CD4-positive, alpha-beta T cell (primary cell): ENCODE measurements at regions not wholly inside any gene's neighbourhood (a gene's known extent, or its start where the extent isn't known, plus 50 kb on each side); places are given as distances from the start of the nearest gene placed in this dataset.

Experiments used
- ATAC-seq: fragments of 200-7000 bp; cut with Tn5 transposase; one replicate; pipeline ENCODE4 v1.10.0; 2022; ENCODE audit warnings: mild to moderate bottlenecking; ENCODE audit not compliant: poor library complexity
- CTCF ChIA-PET: fragments of 350-600 bp; sonication (Branson Sonifier 250); formaldehyde crosslinking; loops from one replicate; lab custom pipeline; 2021; ENCODE audit warnings: antibody characterized with exemption, inconsistent platforms; lab: Charles Lee
- POLR2A ChIA-PET: fragments of 350-600 bp; sonication (Branson Sonifier 250); formaldehyde crosslinking; loops from one replicate; lab custom pipeline; 2021; ENCODE audit warnings: antibody characterized with exemption, inconsistent platforms; lab: Charles Lee
- DNase-seq, 14 experiments: peaks; one replicate each; pipeline ENCODE4 v3.0.0-alpha.2; 2013 to 2020; ENCODE audit warnings: mixed read lengths in 2 of 14
- H3K27ac ChIP-seq, 2 donors: one replicate each; pipeline versions ENCODE4 v1.5.1 to v1.7.0; 2013; ENCODE audit warnings: low read length in 2 of 2, low read depth in 1 of 2, mild to moderate bottlenecking in 1 of 2
- H3K27me3 ChIP-seq, 2 experiments: 1 replicate in 1 of 2; 2 replicates in 1 of 2; pipeline versions ENCODE4 v1.6.1 to v1.7.0; 2013; ENCODE audit warnings: low read length in 2 of 2, control low read depth in 1 of 2, mild to moderate bottlenecking in 1 of 2, moderate library complexity in 1 of 2; ENCODE audit not compliant: insufficient read depth in 2 of 2, control insufficient read depth in 1 of 2
- H3K36me3 ChIP-seq: one replicate; pipeline ENCODE4 v1.6.1; 2013; ENCODE audit warnings: low read length, control low read depth; ENCODE audit not compliant: insufficient read depth
- H3K4me1 ChIP-seq: one replicate; pipeline ENCODE4 v1.6.1; 2013; ENCODE audit warnings: low read length, control low read depth; ENCODE audit not compliant: insufficient read depth
- H3K4me3 ChIP-seq: one replicate; pipeline ENCODE4 v1.5.1; 2013; ENCODE audit warnings: mild to moderate bottlenecking, low read length, moderate library complexity
- H3K9me3 ChIP-seq, 2 experiments: 1 replicate in 1 of 2; 2 replicates in 1 of 2; pipeline versions ENCODE4 v1.6.1 to v1.7.0; 2013; ENCODE audit warnings: low read length in 2 of 2, mild to moderate bottlenecking in 2 of 2, control low read depth in 1 of 2, moderate library complexity in 1 of 2; ENCODE audit not compliant: control insufficient read depth in 1 of 2, insufficient read depth in 1 of 2
- H3K27ac Mint-ChIP-seq: one replicate; pipeline ENCODE4 v1.8.0; 2020; ENCODE audit warnings: mixed read lengths
- H3K27me3 Mint-ChIP-seq: one replicate; pipeline ENCODE4 v1.8.0; 2021; ENCODE audit warnings: mixed read lengths
- H3K36me3 Mint-ChIP-seq: one replicate; pipeline ENCODE4 v1.8.0; 2021; ENCODE audit warnings: low read depth, mixed read lengths
- H3K4me1 Mint-ChIP-seq: one replicate; pipeline ENCODE4 v1.8.0; 2021; ENCODE audit warnings: low read depth, mixed read lengths
- H3K4me3 Mint-ChIP-seq: one replicate; pipeline ENCODE4 v1.8.0; 2020; ENCODE audit warnings: mild to moderate bottlenecking, mixed read lengths
- H3K9me3 Mint-ChIP-seq: one replicate; pipeline ENCODE4 v1.8.0; 2020; ENCODE audit warnings: mixed read lengths
- intact Hi-C, 2 experiments: fragments of 100-400 bp; cut with DNase I in 1 of 2; cut with micrococcal nuclease in 1 of 2; formaldehyde crosslinking; loops; one replicate each; pipeline versions ENCODE4 v1.15.1 to v1.9.0; 2023 to 2025; cut with DNase I, micrococcal nuclease
- TF ChIP-seq, protein P1 (sequence below): fragments of 200-600 bp; IDR thresholded peaks from one replicate; pipeline ENCODE4 v1.8.0; 2022; ENCODE audit warnings: antibody characterized with exemption, mild to moderate bottlenecking

DNA sequence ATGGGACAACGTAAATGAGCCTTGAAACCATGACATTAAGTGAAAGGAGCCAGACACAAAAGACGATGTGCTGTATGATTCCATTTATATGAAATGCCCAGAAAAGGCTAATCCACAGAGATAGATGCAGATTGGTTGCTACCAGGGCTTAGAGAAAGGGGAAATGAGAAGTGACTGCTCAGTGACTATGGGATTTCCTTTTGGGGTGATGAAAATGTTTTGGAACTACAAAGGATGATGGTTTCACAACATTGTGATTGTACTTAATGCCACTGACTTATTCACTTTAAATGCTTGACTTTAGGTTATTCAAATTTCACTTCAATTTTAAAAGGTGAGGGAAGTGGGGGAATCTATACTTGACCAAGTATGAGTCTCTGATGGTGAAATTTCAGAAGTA is 414.3 kb downstream of the SETD4 start:
- CTCF ChIA-PET = no interaction called here
- Histone ChIP-seq H3K4me3 (no peak overlapping the region), H3K27ac (no peak overlapping the region), H3K9me3 (no peaks in the 10 kb centered on the region), H3K36me3 (no peaks in the 10 kb centered on the region), H3K4me1 (no peaks in the 10 kb centered on the region), H3K27me3 (no peaks in the 10 kb centered on the region)
- DNase-seq (no peak), ATAC-seq (no peak)
- intact Hi-C loops = no loop called here
- Mint-ChIP-seq H3K4me1 (no peaks in the 10 kb centered on the region), H3K4me3 (no peak overlapping the region), H3K27me3 (peaks cover 26% of the 10 kb centered on the region), H3K36me3 (no peaks in the 10 kb centered on the region), H3K27ac (no peak overlapping the region), H3K9me3 (no peaks in the 10 kb centered on the region)
- TF ChIP-seq, protein P1, sequence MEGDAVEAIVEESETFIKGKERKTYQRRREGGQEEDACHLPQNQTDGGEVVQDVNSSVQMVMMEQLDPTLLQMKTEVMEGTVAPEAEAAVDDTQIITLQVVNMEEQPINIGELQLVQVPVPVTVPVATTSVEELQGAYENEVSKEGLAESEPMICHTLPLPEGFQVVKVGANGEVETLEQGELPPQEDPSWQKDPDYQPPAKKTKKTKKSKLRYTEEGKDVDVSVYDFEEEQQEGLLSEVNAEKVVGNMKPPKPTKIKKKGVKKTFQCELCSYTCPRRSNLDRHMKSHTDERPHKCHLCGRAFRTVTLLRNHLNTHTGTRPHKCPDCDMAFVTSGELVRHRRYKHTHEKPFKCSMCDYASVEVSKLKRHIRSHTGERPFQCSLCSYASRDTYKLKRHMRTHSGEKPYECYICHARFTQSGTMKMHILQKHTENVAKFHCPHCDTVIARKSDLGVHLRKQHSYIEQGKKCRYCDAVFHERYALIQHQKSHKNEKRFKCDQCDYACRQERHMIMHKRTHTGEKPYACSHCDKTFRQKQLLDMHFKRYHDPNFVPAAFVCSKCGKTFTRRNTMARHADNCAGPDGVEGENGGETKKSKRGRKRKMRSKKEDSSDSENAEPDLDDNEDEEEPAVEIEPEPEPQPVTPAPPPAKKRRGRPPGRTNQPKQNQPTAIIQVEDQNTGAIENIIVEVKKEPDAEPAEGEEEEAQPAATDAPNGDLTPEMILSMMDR = no peak
- POLR2A ChIA-PET = no interaction called here

DNA sequence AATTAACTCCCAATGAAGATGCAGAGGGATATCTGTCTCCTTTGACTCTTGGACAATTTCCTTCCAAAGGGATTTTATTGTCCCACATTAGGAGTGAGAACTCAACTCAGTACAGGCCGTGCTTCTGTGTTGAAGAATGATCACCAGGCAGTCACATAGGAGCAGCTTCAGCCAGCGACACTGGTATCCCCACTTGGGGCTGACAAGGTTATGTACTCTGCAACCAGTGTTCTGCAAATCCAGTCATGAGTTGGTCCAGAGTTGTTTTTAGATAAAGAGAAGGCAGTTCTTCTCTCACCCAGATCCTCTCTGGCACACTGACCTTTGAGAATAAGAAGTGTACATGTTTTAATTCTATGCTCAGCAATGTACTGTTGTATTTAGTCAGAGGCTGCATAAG is 415.8 kb downstream of the SETD4 start:
- no peak for ATAC-seq
- intact Hi-C loops = no loop called here
- peaks cover 28% of the 10 kb centered on the region for H3K27me3 Mint-ChIP-seq
- TF ChIP-seq, protein P1 = no peak
- Histone ChIP-seq H3K9me3 (no peaks in the 10 kb centered on the region), H3K36me3 (no peaks in the 10 kb centered on the region), H3K4me1 (no peaks in the 10 kb centered on the region), H3K4me3 (no peak overlapping the region), H3K27ac (no peak overlapping the region), H3K27me3 (peaks cover 0 to 3% of the 10 kb centered on the region in 2 experiments)
- POLR2A ChIA-PET = no interaction called here
- no peak overlapping the region for H3K27ac Mint-ChIP-seq
- no peaks in the 10 kb centered on the region for H3K36me3 Mint-ChIP-seq
- no peak for DNase-seq
- no peaks in the 10 kb centered on the region for H3K4me1 Mint-ChIP-seq
- no peak overlapping the region for H3K4me3 Mint-ChIP-seq
- no peaks in the 10 kb centered on the region for H3K9me3 Mint-ChIP-seq
- CTCF ChIA-PET = no interaction called here

DNA sequence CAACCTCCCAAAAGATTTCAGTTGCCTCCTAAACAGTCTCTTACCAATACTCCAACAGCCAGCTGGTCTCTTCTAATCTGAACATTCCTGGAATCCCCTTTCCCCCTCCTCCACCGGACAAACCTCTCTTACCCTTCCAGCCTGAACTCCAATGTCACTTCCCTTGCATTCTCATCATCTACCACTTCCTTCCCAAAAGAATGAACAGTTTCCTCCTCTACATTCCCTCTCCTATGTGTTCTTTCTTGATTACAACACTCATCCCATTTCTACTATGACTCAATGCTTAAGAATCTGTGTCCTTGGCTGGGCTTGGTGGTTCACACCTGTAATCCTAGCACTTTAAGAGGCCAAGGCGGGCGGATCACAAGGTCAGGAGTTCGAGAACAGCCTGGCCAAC is 417.1 kb downstream of the SETD4 start:
- no peak for ATAC-seq
- H3K27ac Mint-ChIP-seq = no peak overlapping the region
- H3K27me3 Mint-ChIP-seq = peaks cover 17% of the 10 kb centered on the region

More for the DNA sequence above, 417.1 kb downstream of the SETD4 start:
- Histone ChIP-seq H3K36me3 (no peaks in the 10 kb centered on the region), H3K9me3 (no peaks in the 10 kb centered on the region), H3K4me1 (no peaks in the 10 kb centered on the region), H3K4me3 (no peak overlapping the region), H3K27ac (no peak overlapping the region), H3K27me3 (peaks cover under 1 to 3% of the 10 kb centered on the region in 2 experiments)
- TF ChIP-seq, protein P1 = no peak
- intact Hi-C loops = no loop called here
- Mint-ChIP-seq H3K36me3 (no peaks in the 10 kb centered on the region), H3K4me3 (no peak overlapping the region), H3K9me3 (no peaks in the 10 kb centered on the region), H3K4me1 (no peaks in the 10 kb centered on the region)
- CTCF ChIA-PET = no interaction called here
- no peak for DNase-seq
- POLR2A ChIA-PET = no interaction called here
